Upper lobe of right lung (tissue), 1 donor: ENCODE measurements at regions not wholly inside any gene's neighbourhood (a gene's known extent, or its start where the extent isn't known, plus 50 kb on each side); places are given as distances from the start of the nearest gene placed in this dataset.
A peak's percentile ranks its signal among the peaks of the same experiment; 100 is the strongest.

Experiments used
- ATAC-seq: fragments of 200-7000 bp; cut with Tn5 transposase; one replicate; pipeline ENCODE4 v1.9.1; 2020; ENCODE audit warnings: mild to moderate bottlenecking, moderate library complexity
- DNase-seq: peaks from one replicate; pipeline ENCODE4 v3.0.0-alpha.2; 2020
- H3K27ac ChIP-seq: fragments of 200-600 bp; one replicate; pipeline ENCODE4 v1.8.0; 2022
- H3K27me3 ChIP-seq: fragments of 200-600 bp; one replicate; pipeline ENCODE4 v1.8.0; 2022; ENCODE audit warnings: mild to moderate bottlenecking
- H3K36me3 ChIP-seq: fragments of 200-600 bp; one replicate; pipeline ENCODE4 v1.8.0; 2022
- H3K4me1 ChIP-seq: fragments of 200-600 bp; one replicate; pipeline ENCODE4 v1.8.0; 2022
- H3K4me3 ChIP-seq: fragments of 200-600 bp; one replicate; pipeline ENCODE4 v1.8.0; 2022; ENCODE audit warnings: mild to moderate bottlenecking
- H3K9me3 ChIP-seq: fragments of 200-600 bp; one replicate; pipeline ENCODE4 v1.8.0; 2022
- intact Hi-C: fragments of 100-400 bp; cut with DNase I; formaldehyde crosslinking; loops from one replicate; pipeline ENCODE4 v1.11.0; 2022
- TF ChIP-seq, protein P1 (sequence below): fragments of 200-600 bp; IDR thresholded peaks from one replicate; pipeline ENCODE4 v1.8.0; 2022; ENCODE audit warnings: antibody characterized with exemption
- donor health status: DM: no; HTN: yes; CAD: no; lungs with severe emphysema.

DNA sequence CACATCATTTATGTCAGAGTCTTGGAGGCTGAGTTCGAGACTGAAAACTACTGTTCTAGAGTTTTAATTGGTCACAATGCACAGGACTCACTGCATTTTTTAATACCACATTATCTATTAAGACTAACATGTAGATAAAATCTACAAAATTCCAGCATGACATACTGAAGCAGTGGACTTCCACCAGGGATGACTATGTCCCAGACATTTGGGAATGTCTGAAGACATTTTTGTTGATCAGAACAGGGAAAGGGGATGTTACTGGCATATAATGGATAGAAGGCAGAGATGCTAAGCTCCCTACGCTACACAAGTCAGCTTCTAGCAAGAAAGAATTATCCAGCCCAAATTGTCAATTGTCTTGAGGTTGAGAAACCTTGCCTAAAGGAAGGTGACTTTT is 419.0 kb upstream of the TGFBR2 start:
- intact Hi-C loops: no loop called here
- Histone ChIP-seq H3K27ac (no peak overlapping the region), H3K36me3 (no peaks in the 10 kb centered on the region), H3K4me1 (no peaks in the 10 kb centered on the region), H3K9me3 (no peaks in the 10 kb centered on the region), H3K27me3 (no peaks in the 10 kb centered on the region), H3K4me3 (no peak overlapping the region)
- DNase-seq: no peak
- ATAC-seq: no peak
- TF ChIP-seq, protein P1, sequence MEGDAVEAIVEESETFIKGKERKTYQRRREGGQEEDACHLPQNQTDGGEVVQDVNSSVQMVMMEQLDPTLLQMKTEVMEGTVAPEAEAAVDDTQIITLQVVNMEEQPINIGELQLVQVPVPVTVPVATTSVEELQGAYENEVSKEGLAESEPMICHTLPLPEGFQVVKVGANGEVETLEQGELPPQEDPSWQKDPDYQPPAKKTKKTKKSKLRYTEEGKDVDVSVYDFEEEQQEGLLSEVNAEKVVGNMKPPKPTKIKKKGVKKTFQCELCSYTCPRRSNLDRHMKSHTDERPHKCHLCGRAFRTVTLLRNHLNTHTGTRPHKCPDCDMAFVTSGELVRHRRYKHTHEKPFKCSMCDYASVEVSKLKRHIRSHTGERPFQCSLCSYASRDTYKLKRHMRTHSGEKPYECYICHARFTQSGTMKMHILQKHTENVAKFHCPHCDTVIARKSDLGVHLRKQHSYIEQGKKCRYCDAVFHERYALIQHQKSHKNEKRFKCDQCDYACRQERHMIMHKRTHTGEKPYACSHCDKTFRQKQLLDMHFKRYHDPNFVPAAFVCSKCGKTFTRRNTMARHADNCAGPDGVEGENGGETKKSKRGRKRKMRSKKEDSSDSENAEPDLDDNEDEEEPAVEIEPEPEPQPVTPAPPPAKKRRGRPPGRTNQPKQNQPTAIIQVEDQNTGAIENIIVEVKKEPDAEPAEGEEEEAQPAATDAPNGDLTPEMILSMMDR: no peak

DNA sequence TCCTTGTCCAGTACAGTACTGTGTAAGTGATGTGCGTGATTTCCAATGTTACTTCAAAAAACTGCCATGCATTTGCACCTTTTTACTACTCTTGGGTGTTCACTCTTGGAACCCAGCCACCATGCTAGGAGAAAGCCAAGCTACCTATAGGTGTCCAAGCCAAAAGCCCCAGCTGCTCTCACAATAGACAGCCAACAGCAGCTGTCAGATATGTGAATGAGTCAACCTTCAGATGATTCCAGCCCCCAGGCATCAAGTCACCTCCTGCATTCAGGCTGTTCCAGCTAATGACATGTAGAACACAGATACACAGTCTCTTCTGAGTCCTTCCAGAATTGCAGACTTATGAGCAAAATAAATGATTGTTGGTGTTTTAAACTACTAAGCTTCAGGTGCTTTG is 417.7 kb upstream of the TGFBR2 start:
- Histone ChIP-seq H3K4me1 (no peaks in the 10 kb centered on the region), H3K27ac (no peak overlapping the region), H3K27me3 (no peaks in the 10 kb centered on the region), H3K36me3 (no peaks in the 10 kb centered on the region), H3K9me3 (no peaks in the 10 kb centered on the region), H3K4me3 (no peak overlapping the region)
- TF ChIP-seq, protein P1: no peak
- intact Hi-C loops: no loop called here
- no peak for DNase-seq
- no peak for ATAC-seq

DNA sequence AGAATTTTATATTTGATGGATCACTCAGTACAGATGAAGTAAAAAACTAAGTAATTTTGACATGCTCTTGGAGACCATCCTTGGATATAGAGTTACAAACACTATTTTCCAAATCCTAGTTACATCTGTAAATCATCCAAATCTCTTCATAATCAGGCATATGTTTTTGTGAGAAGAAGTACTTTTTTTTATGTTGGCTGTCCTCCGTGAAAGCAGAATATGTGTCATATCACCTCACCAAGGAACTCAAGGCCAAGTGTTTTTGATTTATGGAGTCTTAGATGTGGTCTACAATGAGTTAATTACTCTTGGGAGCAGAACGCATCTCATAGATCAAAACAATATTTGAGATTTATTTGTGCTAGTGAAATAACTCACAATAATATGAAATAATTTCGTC is 416.5 kb upstream of the TGFBR2 start:
- no peaks in the 10 kb centered on the region for H3K9me3 ChIP-seq
- intact Hi-C loops: no loop called here
- no peak overlapping the region for H3K4me3 ChIP-seq
- TF ChIP-seq, protein P1: no peak
- DNase-seq (no peak), ATAC-seq (no peak)
- no peaks in the 10 kb centered on the region for H3K27me3 ChIP-seq
- H3K27ac ChIP-seq: no peak overlapping the region
- H3K36me3 ChIP-seq: no peaks in the 10 kb centered on the region
- H3K4me1 ChIP-seq: no peaks in the 10 kb centered on the region

DNA sequence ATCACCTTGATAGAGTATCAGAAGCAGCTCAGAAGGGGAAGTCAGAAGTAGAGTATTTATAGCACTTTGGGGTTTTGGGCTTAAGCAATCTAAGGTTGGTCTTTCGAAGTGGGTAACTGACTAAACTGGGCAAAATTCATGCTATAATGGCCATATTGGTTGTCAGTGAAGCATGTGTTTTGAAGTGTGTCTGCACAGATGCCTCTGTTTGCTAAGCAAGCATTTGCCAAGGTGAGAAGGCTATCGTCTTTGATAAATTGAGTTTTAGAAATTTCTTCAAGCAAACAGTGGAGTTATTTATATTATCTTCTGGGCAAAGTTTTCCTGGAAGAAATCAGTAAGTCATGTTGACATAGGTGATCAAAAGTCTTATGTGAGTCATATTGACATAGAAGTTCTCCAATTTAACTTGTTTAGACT is 412.8 kb upstream of the TGFBR2 start:
- ATAC-seq: peak; percentile 34
- no peaks in the 10 kb centered on the region for H3K9me3 ChIP-seq
- H3K4me1 ChIP-seq: no peaks in the 10 kb centered on the region
- intact Hi-C loops: no loop called here
- TF ChIP-seq, protein P1: no peak
- DNase-seq: no peak
- no peaks in the 10 kb centered on the region for H3K36me3 ChIP-seq
- H3K27ac ChIP-seq: no peak overlapping the region
- H3K4me3 ChIP-seq: no peak overlapping the region
- H3K27me3 ChIP-seq: no peaks in the 10 kb centered on the region

DNA sequence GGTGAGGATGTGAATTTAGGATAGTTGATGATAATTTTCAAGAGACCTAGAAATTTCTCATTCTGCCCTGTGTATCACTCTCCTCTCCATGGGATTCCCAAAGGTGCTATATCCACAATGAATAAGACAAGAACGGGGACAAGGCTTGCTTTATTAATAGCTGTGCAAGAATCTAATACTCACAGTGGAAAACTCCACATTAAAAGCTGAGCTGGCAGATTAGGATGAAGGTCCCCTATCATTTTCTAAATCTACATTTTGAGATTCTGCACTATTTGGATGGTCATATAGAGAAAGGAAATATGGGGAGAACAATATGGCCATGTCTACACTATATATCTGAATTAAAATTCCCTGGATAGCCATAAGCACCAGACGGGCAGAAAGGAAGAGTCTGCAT is 411.0 kb upstream of the TGFBR2 start:
- H3K36me3 ChIP-seq: no peaks in the 10 kb centered on the region
- intact Hi-C loops: no loop called here

DNA sequence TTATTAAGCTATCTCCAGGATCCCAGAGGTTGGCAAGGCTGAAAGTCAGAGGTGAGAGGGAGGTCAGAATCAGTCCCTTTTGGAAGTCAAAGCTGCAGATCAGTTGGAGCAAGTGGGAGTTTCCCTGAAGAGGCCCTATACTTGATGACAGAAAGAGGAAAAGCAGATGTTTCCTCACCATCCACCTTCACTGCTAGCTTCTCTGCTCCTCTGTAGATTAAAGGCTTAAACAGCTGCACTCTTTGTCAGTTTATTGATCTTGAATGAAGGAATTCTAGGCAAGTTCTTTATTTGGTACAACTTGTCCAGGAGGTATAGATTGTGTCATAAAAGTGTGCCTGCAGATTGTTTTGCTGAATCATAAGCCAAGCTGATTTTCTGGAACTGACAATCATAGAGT is 408.2 kb upstream of the TGFBR2 start:
- DNase-seq (no peak), ATAC-seq (no peak)
- no peaks in the 10 kb centered on the region for H3K27me3 ChIP-seq
- no peak overlapping the region for H3K27ac ChIP-seq
- intact Hi-C loops: no loop called here
- no peaks in the 10 kb centered on the region for H3K36me3 ChIP-seq
- TF ChIP-seq, protein P1: no peak
- no peak overlapping the region for H3K4me3 ChIP-seq
- H3K4me1 ChIP-seq: no peaks in the 10 kb centered on the region
- no peaks in the 10 kb centered on the region for H3K9me3 ChIP-seq

More for the DNA sequence above, 411.0 kb upstream of the TGFBR2 start:
- Histone ChIP-seq H3K27ac (no peak overlapping the region), H3K9me3 (no peaks in the 10 kb centered on the region), H3K4me3 (no peak overlapping the region), H3K27me3 (no peaks in the 10 kb centered on the region), H3K4me1 (no peaks in the 10 kb centered on the region)
- DNase-seq (no peak), ATAC-seq (no peak)
- TF ChIP-seq, protein P1: no peak
